Epithelial cell of prostate (primary cell): ENCODE measurements at regions not wholly inside any gene's neighbourhood (a gene's known extent, or its start where the extent isn't known, plus 50 kb on each side); places are given as distances from the start of the nearest gene placed in this dataset.

Source experiments
- DNase-seq: peaks from one replicate; pipeline ENCODE4 v3.0.0-alpha.2; 2011; ENCODE audit warnings: low read depth, low spot score
- H3K27ac ChIP-seq: fragments of 450-650 bp; 2 replicates; pipeline ENCODE4 v1.5.1; 2017; ENCODE audit warnings: mild to moderate bottlenecking

- H3K27ac ChIP-seq, result no peak overlapping the region
- DNase-seq, result no peak
These were observed 308.9 kb downstream of the NXPE2 start for GRCh38 chr11:114987186-114987760.

GRCh38 chr11:114988644-114989043 is 310.3 kb downstream of the NXPE2 start:
- H3K27ac ChIP-seq, result no peak overlapping the region
- no peak for DNase-seq

- DNase-seq, result no peak
- no peak overlapping the region for H3K27ac ChIP-seq
These were observed 311.2 kb downstream of the NXPE2 start for GRCh38 chr11:114989536-114989935.

- no peak for DNase-seq
- H3K27ac ChIP-seq, result no peak overlapping the region
These were observed 327.3 kb downstream of the NXPE2 start for GRCh38 chr11:115005663-115006062.

GRCh38 chr11:115007851-115008250 is 329.5 kb downstream of the NXPE2 start:
- H3K27ac ChIP-seq, result no peak overlapping the region
- DNase-seq, result no peak

GRCh38 chr11:115008799-115009198 is 330.5 kb downstream of the NXPE2 start:
- H3K27ac ChIP-seq, result no peak overlapping the region
- no peak for DNase-seq

GRCh38 chr11:115017529-115017928 is 339.2 kb downstream of the NXPE2 start:
- no peak overlapping the region for H3K27ac ChIP-seq
- DNase-seq, result no peak

- no peak for DNase-seq
- H3K27ac ChIP-seq, result no peak overlapping the region
These were observed 351.8 kb downstream of the NXPE2 start for GRCh38 chr11:115030166-115030565.

GRCh38 chr11:115036406-115037180 is 358.3 kb downstream of the NXPE2 start:
- DNase-seq, result no peak
- no peak overlapping the region for H3K27ac ChIP-seq

GRCh38 chr11:115042002-115042401 is 363.7 kb downstream of the NXPE2 start:
- DNase-seq, result no peak
- H3K27ac ChIP-seq, result no peak overlapping the region

GRCh38 chr11:115047631-115048030 is 369.3 kb downstream of the NXPE2 start:
- H3K27ac ChIP-seq, result no peak overlapping the region
- no peak for DNase-seq

- no peak overlapping the region for H3K27ac ChIP-seq
- DNase-seq, result no peak
These were observed 371.5 kb downstream of the NXPE2 start for GRCh38 chr11:115049796-115050195.

GRCh38 chr11:115050756-115051155 is 372.4 kb downstream of the NXPE2 start:
- no peak for DNase-seq
- no peak overlapping the region for H3K27ac ChIP-seq

- DNase-seq, result no peak
- no peak overlapping the region for H3K27ac ChIP-seq
These were observed 373.7 kb downstream of the NXPE2 start for GRCh38 chr11:115051938-115052590.

- no peak for DNase-seq
- H3K27ac ChIP-seq, result no peak overlapping the region
These were observed 374.3 kb downstream of the NXPE2 start for GRCh38 chr11:115052601-115053000.

GRCh38 chr11:115054570-115055538 is 376.5 kb downstream of the NXPE2 start:
- no peak overlapping the region for H3K27ac ChIP-seq
- no peak for DNase-seq

GRCh38 chr11:115056514-115056913 is 378.2 kb downstream of the NXPE2 start:
- no peak overlapping the region for H3K27ac ChIP-seq
- DNase-seq, result no peak

- no peak overlapping the region for H3K27ac ChIP-seq
- no peak for DNase-seq
These were observed 382.5 kb downstream of the NXPE2 start for GRCh38 chr11:115060840-115061239.

- H3K27ac ChIP-seq, result no peak overlapping the region
- DNase-seq, result no peak
These were observed 387.0 kb downstream of the NXPE2 start for GRCh38 chr11:115065314-115065713.
